ENCODE measurements at regions not wholly inside any gene's neighbourhood (a gene's known extent, or its start where the extent isn't known, plus 50 kb on each side); places are given as distances from the start of the nearest gene placed in this dataset.

GRCh38 chrX:138349351-138349750 lies 362.2 kb downstream of the FGF13 start:
- TF ChIP-seq CTCF (IDR thresholded peaks at IDR 0.05; ENCODE audit: insufficient read depth, low read depth, low read length) (no peak), EZH2 (IDR thresholded peaks at IDR 0.05; ENCODE audit: insufficient read depth, low read length) (no peak)
- Histone ChIP-seq H3K9me3 (ENCODE audit: insufficient read depth, low read depth, low read length) (no peaks in the 10 kb centered on the region), H2AFZ (ENCODE audit: low read depth, low read length) (no peak overlapping the region), H3K79me2 (ENCODE audit: insufficient read depth, low read length) (no peaks in the 10 kb centered on the region), H4K20me1 (ENCODE audit: insufficient read depth, low read length) (no peaks in the 10 kb centered on the region), H3K27me3 (ENCODE audit: insufficient read depth, low read length) (no peaks in the 10 kb centered on the region), H3K4me1 (ENCODE audit: insufficient read depth, low read length) (no peaks in the 10 kb centered on the region), H3K36me3 (ENCODE audit: insufficient read depth, low read length) (no peaks in the 10 kb centered on the region), H3K27ac (ENCODE audit: low read depth, low read length) (no peak overlapping the region), H3K9ac (ENCODE audit: low read length) (no peak overlapping the region), H3K4me3 (ENCODE audit: insufficient read depth, low read depth, low read length) (no peak overlapping the region), H3K4me2 (ENCODE audit: low read length) (no peak overlapping the region)
- no peaks in the 10 kb centered on the region for H3K9me3 Mint-ChIP-seq (ENCODE audit: unreplicated experiment)
- FAIRE-seq (peak; percentile 94), DNase-seq (ENCODE audit: low read depth) (no peak)
- H3K4me3 Mint-ChIP-seq (ENCODE audit: unreplicated experiment), result no peak overlapping the region
- no peaks in the 10 kb centered on the region for H3K4me1 Mint-ChIP-seq (ENCODE audit: low read depth, unreplicated experiment)
- no peaks in the 10 kb centered on the region for H3K27me3 Mint-ChIP-seq (ENCODE audit: low read depth, unreplicated experiment)
- H3K36me3 Mint-ChIP-seq (ENCODE audit: low read depth, unreplicated experiment), result no peaks in the 10 kb centered on the region
- H3K27ac Mint-ChIP-seq (ENCODE audit: unreplicated experiment), result no peak overlapping the region

- Histone ChIP-seq H3K27me3 (ENCODE audit: insufficient read depth, low read length) (no peaks in the 10 kb centered on the region), H4K20me1 (ENCODE audit: insufficient read depth, low read length) (no peaks in the 10 kb centered on the region), H3K4me3 (ENCODE audit: insufficient read depth, low read depth, low read length) (no peak overlapping the region), H3K36me3 (ENCODE audit: insufficient read depth, low read length) (no peaks in the 10 kb centered on the region), H3K9ac (ENCODE audit: low read length) (no peak overlapping the region), H2AFZ (ENCODE audit: low read depth, low read length) (no peak overlapping the region), H3K79me2 (ENCODE audit: insufficient read depth, low read length) (no peaks in the 10 kb centered on the region), H3K27ac (ENCODE audit: low read depth, low read length) (no peak overlapping the region), H3K4me2 (ENCODE audit: low read length) (no peak overlapping the region), H3K9me3 (ENCODE audit: insufficient read depth, low read depth, low read length) (no peaks in the 10 kb centered on the region), H3K4me1 (ENCODE audit: insufficient read depth, low read length) (no peaks in the 10 kb centered on the region)
- no peak for DNase-seq (ENCODE audit: low read depth)
- peak; percentile 73 for FAIRE-seq
- Mint-ChIP-seq H3K9me3 (ENCODE audit: unreplicated experiment) (peaks cover 3% of the 10 kb centered on the region), H3K4me3 (ENCODE audit: unreplicated experiment) (no peak overlapping the region), H3K27ac (ENCODE audit: unreplicated experiment) (no peak overlapping the region), H3K27me3 (ENCODE audit: low read depth, unreplicated experiment) (no peaks in the 10 kb centered on the region), H3K36me3 (ENCODE audit: low read depth, unreplicated experiment) (no peaks in the 10 kb centered on the region), H3K4me1 (ENCODE audit: low read depth, unreplicated experiment) (no peaks in the 10 kb centered on the region)
- TF ChIP-seq EZH2 (IDR thresholded peaks at IDR 0.05; ENCODE audit: insufficient read depth, low read length) (no peak), CTCF (IDR thresholded peaks at IDR 0.05; ENCODE audit: insufficient read depth, low read depth, low read length) (no peak)
Measured at GRCh38 chrX:138378876-138379275, 332.6 kb downstream of the FGF13 start.

- FAIRE-seq (no peak), DNase-seq (ENCODE audit: low read depth) (no peak)
- no peak overlapping the region for H3K27ac ChIP-seq (ENCODE audit: low read depth, low read length)
- no peaks in the 10 kb centered on the region for H3K9me3 ChIP-seq (ENCODE audit: insufficient read depth, low read depth, low read length)
- no peaks in the 10 kb centered on the region for H3K4me1 Mint-ChIP-seq (ENCODE audit: low read depth, unreplicated experiment)
- H3K79me2 ChIP-seq (ENCODE audit: insufficient read depth, low read length), result no peaks in the 10 kb centered on the region
- no peaks in the 10 kb centered on the region for H4K20me1 ChIP-seq (ENCODE audit: insufficient read depth, low read length)
- no peaks in the 10 kb centered on the region for H3K36me3 ChIP-seq (ENCODE audit: insufficient read depth, low read length)
- no peak overlapping the region for H2AFZ ChIP-seq (ENCODE audit: low read depth, low read length)
- no peaks in the 10 kb centered on the region for H3K36me3 Mint-ChIP-seq (ENCODE audit: low read depth, unreplicated experiment)
- H3K4me3 Mint-ChIP-seq (ENCODE audit: unreplicated experiment), result no peak overlapping the region
- H3K27me3 Mint-ChIP-seq (ENCODE audit: low read depth, unreplicated experiment), result no peaks in the 10 kb centered on the region
- H3K4me1 ChIP-seq (ENCODE audit: insufficient read depth, low read length), result no peaks in the 10 kb centered on the region
- no peak overlapping the region for H3K4me2 ChIP-seq (ENCODE audit: low read length)
- no peaks in the 10 kb centered on the region for H3K9me3 Mint-ChIP-seq (ENCODE audit: unreplicated experiment)
- H3K9ac ChIP-seq (ENCODE audit: low read length), result no peak overlapping the region
- TF ChIP-seq EZH2 (IDR thresholded peaks at IDR 0.05; ENCODE audit: insufficient read depth, low read length), result no peak
- no peak for TF ChIP-seq CTCF (IDR thresholded peaks at IDR 0.05; ENCODE audit: insufficient read depth, low read depth, low read length)
- H3K27me3 ChIP-seq (ENCODE audit: insufficient read depth, low read length), result no peaks in the 10 kb centered on the region
- no peak overlapping the region for H3K4me3 ChIP-seq (ENCODE audit: insufficient read depth, low read depth, low read length)
- no peak overlapping the region for H3K27ac Mint-ChIP-seq (ENCODE audit: unreplicated experiment)
Measured at GRCh38 chrX:138408101-138408500, 303.4 kb downstream of the FGF13 start.

Data from astrocyte (in vitro differentiated cells and primary cell).